ENCODE measurements at regions not wholly inside any gene's neighbourhood (a gene's known extent, or its start where the extent isn't known, plus 50 kb on each side); places are given as distances from the start of the nearest gene placed in this dataset.

DNA sequence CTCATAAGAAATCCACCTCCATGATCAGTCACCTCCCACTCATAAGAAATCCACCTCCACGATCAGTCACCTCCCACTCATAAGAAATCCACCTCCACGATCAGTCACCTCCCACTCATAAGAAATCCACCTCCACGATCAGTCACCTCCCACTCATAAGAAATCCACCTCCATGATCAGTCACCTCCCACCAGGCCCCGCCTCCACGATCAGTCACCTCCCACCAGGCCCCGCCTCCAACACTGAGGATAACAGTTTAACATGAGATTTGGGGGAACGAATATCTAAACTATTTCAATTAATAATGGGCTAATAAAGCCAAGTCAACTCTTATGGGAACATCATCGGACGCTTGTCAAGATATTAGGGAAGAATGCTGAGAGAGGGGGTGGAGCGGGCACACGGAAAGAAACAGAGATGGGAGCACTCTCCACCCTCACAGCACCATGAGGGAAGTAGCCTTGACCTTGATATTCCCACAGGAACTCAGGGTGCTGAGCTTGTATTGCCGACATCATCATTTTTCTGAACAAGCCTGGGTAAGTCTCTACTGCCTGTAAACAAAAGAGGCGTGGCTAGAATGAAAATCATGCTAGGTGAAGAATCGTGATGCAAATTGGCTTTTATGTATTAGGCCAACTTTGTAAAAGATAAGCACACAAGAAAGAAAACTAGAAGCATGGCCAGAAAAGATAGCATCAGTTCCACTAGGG is 303.5 kb upstream of the KLF6 start:
- TF ChIP-seq CTCF (IDR thresholded peaks at IDR 0.05): no peak
- no peak for TF ChIP-seq POLR2A (IDR thresholded peaks at IDR 0.05)

Measured in thyroid gland (tissue), 4 donors.